Neural cell (in vitro differentiated cells): ENCODE measurements at regions not wholly inside any gene's neighbourhood (a gene's known extent, or its start where the extent isn't known, plus 50 kb on each side); places are given as distances from the start of the nearest gene placed in this dataset.

Source experiments
- H2AFZ ChIP-seq: fragments of 200-600, 300-800 bp; sonication (generic), shearing (Covaris generic); 2 replicates; pipeline ENCODE4 v1.6.0; 2014; ENCODE audit warnings: low read depth, mild to moderate bottlenecking, antibody characterized with exemption, low read length, moderate library complexity
- H3F3A ChIP-seq: fragments of 200-600 bp; shearing (Covaris generic); 2 replicates; pipeline ENCODE4 v1.6.1; 2016; ENCODE audit warnings: mild to moderate bottlenecking, moderate library complexity, mixed read lengths, antibody characterized with exemption, low read length; ENCODE audit not compliant: insufficient read depth, poor library complexity, severe bottlenecking
- H3K27ac ChIP-seq: fragments of 200-600, 300-800 bp; sonication (generic), shearing (Covaris generic); 2 replicates; pipeline ENCODE4 v1.5.1; 2014; ENCODE audit warnings: mild to moderate bottlenecking, low read length, moderate library complexity
- H3K27me3 ChIP-seq: fragments of 300-800, 200-600 bp; sonication (generic), shearing (Covaris generic); 2 replicates; pipeline ENCODE4 v1.6.0; 2014; ENCODE audit warnings: mild to moderate bottlenecking, low read depth, low read length, moderate library complexity; ENCODE audit not compliant: insufficient read depth
- H3K36me3 ChIP-seq: fragments of 300-800, 200-600 bp; sonication (generic), shearing (Covaris generic); 2 replicates; pipeline ENCODE4 v1.5.1; 2014; ENCODE audit warnings: mild to moderate bottlenecking, antibody characterized with exemption, low read length, moderate library complexity; ENCODE audit not compliant: insufficient read depth
- H3K4me2 ChIP-seq: fragments of 300-800, 200-600 bp; sonication (generic), shearing (Covaris generic); 2 replicates; pipeline ENCODE4 v1.6.0; 2014; ENCODE audit warnings: mild to moderate bottlenecking, low read length
- H3K4me3 ChIP-seq: fragments of 300-800, 200-600 bp; sonication (generic), shearing (Covaris generic); 2 replicates; pipeline ENCODE4 v1.5.1; 2014; ENCODE audit warnings: mild to moderate bottlenecking, low read length, moderate library complexity
- H3K79me2 ChIP-seq: fragments of 200-600 bp; shearing (Covaris generic); replicated peaks from 2 replicates; pipeline ENCODE4 v1.6.0; 2014; ENCODE audit warnings: mild to moderate bottlenecking, low read length, moderate library complexity; ENCODE audit not compliant: insufficient read depth
- H3K9ac ChIP-seq: fragments of 300-800, 200-600 bp; sonication (generic), shearing (Covaris generic); 2 replicates; pipeline ENCODE4 v1.6.1; 2016; ENCODE audit warnings: mild to moderate bottlenecking, low read length, mixed read lengths
- H3K9me2 ChIP-seq: fragments of 200-600 bp; shearing (Covaris generic); 2 replicates; pipeline ENCODE4 v1.6.1; 2016; ENCODE audit warnings: mild to moderate bottlenecking, low read length, mixed read lengths; ENCODE audit not compliant: insufficient read depth
- H3K9me3 ChIP-seq: fragments of 200-600, 300-800 bp; sonication (generic), shearing (Covaris generic); 2 replicates; pipeline ENCODE4 v1.6.1; 2016; ENCODE audit warnings: mild to moderate bottlenecking, mixed run types, low read length, moderate library complexity, mixed read lengths
- H4K20me1 ChIP-seq: fragments of 200-600 bp; shearing (Covaris generic); 2 replicates; pipeline ENCODE4 v1.6.1; 2016; ENCODE audit warnings: mild to moderate bottlenecking, mixed run types; ENCODE audit not compliant: insufficient read depth
- EP300 ChIP-seq: fragments of 450-650 bp; conservative IDR thresholded peaks from 2 replicates; pipeline ENCODE4 v1.6.1; 2014; ENCODE audit warnings: antibody characterized with exemption, mild to moderate bottlenecking, moderate library complexity; ENCODE audit not compliant: poor library complexity, severe bottlenecking
- EZH2 ChIP-seq: fragments of 200-600, 300-800 bp; shearing (Covaris generic), sonication (generic); IDR thresholded peaks from 2 replicates; pipeline ENCODE4 v1.6.1; 2014; ENCODE audit warnings: antibody characterized with exemption, low read length, borderline replicate concordance, mild to moderate bottlenecking; ENCODE audit not compliant: insufficient read depth, poor library complexity, severe bottlenecking
- MXI1 ChIP-seq: fragments of 450-650 bp; conservative IDR thresholded peaks from 2 replicates; pipeline ENCODE4 v1.6.1; 2014; ENCODE audit warnings: antibody characterized with exemption, mild to moderate bottlenecking; ENCODE audit not compliant: poor library complexity, severe bottlenecking
- POLR2AphosphoS5 ChIP-seq: IDR thresholded peaks from 2 replicates; pipeline ENCODE4 v1.6.1; 2012
- RAD21 ChIP-seq: fragments of 450-650 bp; conservative IDR thresholded peaks from 2 replicates; pipeline ENCODE4 v1.6.1; 2014; ENCODE audit warnings: antibody characterized with exemption, mild to moderate bottlenecking, moderate library complexity
- SMC3 ChIP-seq: fragments of 450-650 bp; conservative IDR thresholded peaks from 2 replicates; pipeline ENCODE4 v1.6.1; 2014; ENCODE audit warnings: antibody characterized with exemption, mild to moderate bottlenecking, moderate library complexity; ENCODE audit not compliant: poor library complexity
- TAF1 ChIP-seq: IDR thresholded peaks from 2 replicates; pipeline ENCODE4 v1.6.1; 2012; ENCODE audit warnings: low read depth
- TF ChIP-seq, protein P1 (sequence below): fragments of 450-650 bp; IDR thresholded peaks from 2 replicates; pipeline ENCODE4 v1.5.1; 2014; ENCODE audit warnings: antibody characterized with exemption, mild to moderate bottlenecking, moderate library complexity; ENCODE audit not compliant: poor library complexity, severe bottlenecking
- TF ChIP-seq, protein P2 (sequence below): IDR thresholded peaks from 2 replicates; pipeline ENCODE4 v1.6.1; 2012; ENCODE audit warnings: borderline replicate concordance

DNA sequence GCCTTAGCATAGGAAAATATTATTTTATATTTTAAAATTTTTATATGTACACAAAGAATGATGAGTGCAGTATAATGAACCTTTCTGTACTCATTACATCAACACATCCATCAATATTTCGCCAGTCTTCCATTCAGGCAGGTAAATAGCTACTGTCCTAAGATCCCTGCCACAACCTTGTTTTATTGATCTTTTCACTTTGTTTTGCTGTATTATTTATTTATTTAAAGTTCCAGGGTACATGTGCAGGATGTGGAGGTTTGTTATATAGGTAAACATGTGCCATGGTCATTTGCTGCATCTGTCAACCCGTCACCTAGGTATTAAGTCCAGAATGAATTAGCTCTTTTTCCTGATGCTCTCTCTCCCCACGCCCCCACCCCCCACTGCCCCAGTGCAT lies 64.6 kb downstream of the INHBB start:
- H3K4me2 ChIP-seq: no peak overlapping the region
- no peaks in the 10 kb centered on the region for H3F3A ChIP-seq
- no peaks in the 10 kb centered on the region for H3K27me3 ChIP-seq
- TF ChIP-seq POLR2AphosphoS5 (no peak), RAD21 (no peak), EP300 (no peak), SMC3 (no peak), MXI1 (no peak), TAF1 (no peak), EZH2 (no peak)
- TF ChIP-seq, protein P1, sequence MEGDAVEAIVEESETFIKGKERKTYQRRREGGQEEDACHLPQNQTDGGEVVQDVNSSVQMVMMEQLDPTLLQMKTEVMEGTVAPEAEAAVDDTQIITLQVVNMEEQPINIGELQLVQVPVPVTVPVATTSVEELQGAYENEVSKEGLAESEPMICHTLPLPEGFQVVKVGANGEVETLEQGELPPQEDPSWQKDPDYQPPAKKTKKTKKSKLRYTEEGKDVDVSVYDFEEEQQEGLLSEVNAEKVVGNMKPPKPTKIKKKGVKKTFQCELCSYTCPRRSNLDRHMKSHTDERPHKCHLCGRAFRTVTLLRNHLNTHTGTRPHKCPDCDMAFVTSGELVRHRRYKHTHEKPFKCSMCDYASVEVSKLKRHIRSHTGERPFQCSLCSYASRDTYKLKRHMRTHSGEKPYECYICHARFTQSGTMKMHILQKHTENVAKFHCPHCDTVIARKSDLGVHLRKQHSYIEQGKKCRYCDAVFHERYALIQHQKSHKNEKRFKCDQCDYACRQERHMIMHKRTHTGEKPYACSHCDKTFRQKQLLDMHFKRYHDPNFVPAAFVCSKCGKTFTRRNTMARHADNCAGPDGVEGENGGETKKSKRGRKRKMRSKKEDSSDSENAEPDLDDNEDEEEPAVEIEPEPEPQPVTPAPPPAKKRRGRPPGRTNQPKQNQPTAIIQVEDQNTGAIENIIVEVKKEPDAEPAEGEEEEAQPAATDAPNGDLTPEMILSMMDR: no peak
- TF ChIP-seq, protein P2, sequence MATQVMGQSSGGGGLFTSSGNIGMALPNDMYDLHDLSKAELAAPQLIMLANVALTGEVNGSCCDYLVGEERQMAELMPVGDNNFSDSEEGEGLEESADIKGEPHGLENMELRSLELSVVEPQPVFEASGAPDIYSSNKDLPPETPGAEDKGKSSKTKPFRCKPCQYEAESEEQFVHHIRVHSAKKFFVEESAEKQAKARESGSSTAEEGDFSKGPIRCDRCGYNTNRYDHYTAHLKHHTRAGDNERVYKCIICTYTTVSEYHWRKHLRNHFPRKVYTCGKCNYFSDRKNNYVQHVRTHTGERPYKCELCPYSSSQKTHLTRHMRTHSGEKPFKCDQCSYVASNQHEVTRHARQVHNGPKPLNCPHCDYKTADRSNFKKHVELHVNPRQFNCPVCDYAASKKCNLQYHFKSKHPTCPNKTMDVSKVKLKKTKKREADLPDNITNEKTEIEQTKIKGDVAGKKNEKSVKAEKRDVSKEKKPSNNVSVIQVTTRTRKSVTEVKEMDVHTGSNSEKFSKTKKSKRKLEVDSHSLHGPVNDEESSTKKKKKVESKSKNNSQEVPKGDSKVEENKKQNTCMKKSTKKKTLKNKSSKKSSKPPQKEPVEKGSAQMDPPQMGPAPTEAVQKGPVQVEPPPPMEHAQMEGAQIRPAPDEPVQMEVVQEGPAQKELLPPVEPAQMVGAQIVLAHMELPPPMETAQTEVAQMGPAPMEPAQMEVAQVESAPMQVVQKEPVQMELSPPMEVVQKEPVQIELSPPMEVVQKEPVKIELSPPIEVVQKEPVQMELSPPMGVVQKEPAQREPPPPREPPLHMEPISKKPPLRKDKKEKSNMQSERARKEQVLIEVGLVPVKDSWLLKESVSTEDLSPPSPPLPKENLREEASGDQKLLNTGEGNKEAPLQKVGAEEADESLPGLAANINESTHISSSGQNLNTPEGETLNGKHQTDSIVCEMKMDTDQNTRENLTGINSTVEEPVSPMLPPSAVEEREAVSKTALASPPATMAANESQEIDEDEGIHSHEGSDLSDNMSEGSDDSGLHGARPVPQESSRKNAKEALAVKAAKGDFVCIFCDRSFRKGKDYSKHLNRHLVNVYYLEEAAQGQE: no peak
- H3K27ac ChIP-seq: no peak overlapping the region
- no peaks in the 10 kb centered on the region for H3K36me3 ChIP-seq
- no peak overlapping the region for H3K4me3 ChIP-seq
- H3K9me2 ChIP-seq: no peaks in the 10 kb centered on the region
- no peak overlapping the region for H2AFZ ChIP-seq
- no peak overlapping the region for H3K9ac ChIP-seq
- H3K79me2 ChIP-seq: no peaks in the 10 kb centered on the region
- H3K9me3 ChIP-seq: peaks cover 3% of the 10 kb centered on the region
- H4K20me1 ChIP-seq: no peaks in the 10 kb centered on the region

DNA sequence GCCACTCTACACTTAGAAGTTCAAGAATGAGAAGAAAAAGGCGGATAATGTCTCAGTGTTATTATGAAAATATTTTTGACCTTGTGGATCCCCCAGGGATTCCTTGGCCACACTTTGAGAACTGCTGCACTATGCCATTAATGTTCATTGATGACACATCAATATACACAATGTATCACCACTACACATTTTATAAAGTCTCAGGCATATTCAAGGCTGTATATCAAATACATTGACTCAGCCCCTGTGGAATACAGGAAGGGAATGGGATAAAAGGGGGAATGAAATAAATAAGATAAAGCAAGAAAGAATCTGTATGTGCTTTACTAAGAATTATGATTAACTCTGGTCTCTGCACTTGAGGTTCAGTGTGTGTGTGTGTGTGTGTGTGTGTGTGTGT lies 69.1 kb downstream of the INHBB start:
- TF ChIP-seq, protein P1: no peak
- no peak for TF ChIP-seq SMC3
- no peak for TF ChIP-seq RAD21
- Histone ChIP-seq H2AFZ (no peak overlapping the region), H3K79me2 (no peaks in the 10 kb centered on the region), H3K4me2 (no peak overlapping the region), H4K20me1 (no peaks in the 10 kb centered on the region), H3F3A (no peaks in the 10 kb centered on the region), H3K9me3 (no peaks in the 10 kb centered on the region), H3K9me2 (no peaks in the 10 kb centered on the region), H3K4me3 (no peak overlapping the region), H3K27me3 (no peaks in the 10 kb centered on the region), H3K36me3 (no peaks in the 10 kb centered on the region), H3K27ac (no peak overlapping the region), H3K9ac (no peak overlapping the region)
